Liver (tissue), 8 donors: ENCODE measurements at regions not wholly inside any gene's neighbourhood (a gene's known extent, or its start where the extent isn't known, plus 50 kb on each side); places are given as distances from the start of the nearest gene placed in this dataset.

ENCODE experiments used
- DNase-seq: peaks from one replicate; pipeline ENCODE4 v3.0.0-alpha.2; 2017; ENCODE audit warnings: low spot score
- H3K27ac ChIP-seq, 2 donors: one replicate each; pipeline ENCODE4 v1.7.0; 2013; ENCODE audit warnings: inconsistent platforms in 2 of 2, low read length in 2 of 2, control low read depth in 1 of 2, low read depth in 1 of 2, mild to moderate bottlenecking in 1 of 2
- H3K27me3 ChIP-seq, 4 donors: one replicate each; pipeline versions ENCODE4 v1.6.1 to v1.7.0; 2013; ENCODE audit warnings: low read length in 3 of 4, inconsistent platforms in 1 of 4, mild to moderate bottlenecking in 1 of 4, moderate library complexity in 1 of 4; ENCODE audit not compliant: control insufficient read depth in 4 of 4, insufficient read depth in 4 of 4
- H3K36me3 ChIP-seq, 4 donors: one replicate each; pipeline versions ENCODE4 v1.6.1 to v1.7.0; 2013; ENCODE audit warnings: low read length in 3 of 4, mild to moderate bottlenecking in 3 of 4, low read depth in 1 of 4, moderate library complexity in 1 of 4; ENCODE audit not compliant: control insufficient read depth in 4 of 4, insufficient read depth in 3 of 4
- H3K4me1 ChIP-seq, 4 donors: one replicate each; pipeline versions ENCODE4 v1.6.1 to v1.7.0; 2013; ENCODE audit warnings: low read length in 3 of 4, mild to moderate bottlenecking in 3 of 4, moderate library complexity in 1 of 4; ENCODE audit not compliant: control insufficient read depth in 4 of 4, insufficient read depth in 4 of 4
- H3K4me3 ChIP-seq, 3 donors: one replicate each; pipeline versions ENCODE4 v1.6.1 to v1.7.0; 2013; ENCODE audit warnings: low read length in 3 of 3, control low read depth in 1 of 3, low read depth in 1 of 3, mild to moderate bottlenecking in 1 of 3
- H3K9ac ChIP-seq, 2 donors: one replicate each; pipeline ENCODE4 v1.7.0; 2013; ENCODE audit warnings: low read length in 2 of 2, mild to moderate bottlenecking in 2 of 2, moderate library complexity in 2 of 2, control low read depth in 1 of 2, low read depth in 1 of 2
- H3K9me3 ChIP-seq, 4 donors: one replicate each; pipeline versions ENCODE4 v1.6.1 to v1.7.0; 2013; ENCODE audit warnings: low read length in 3 of 4; ENCODE audit not compliant: control insufficient read depth in 4 of 4
- EGR1 ChIP-seq, 2 donors: IDR thresholded peaks; 2 replicates each; pipeline ENCODE4 v1.6.1; 2016 to 2018; ENCODE audit warnings: antibody characterized with exemption in 2 of 2, low read depth in 2 of 2
- FOXA2 ChIP-seq: IDR thresholded peaks from 2 replicates; pipeline ENCODE4 v1.6.1; 2016; ENCODE audit warnings: antibody characterized with exemption
- GABPA ChIP-seq, 2 donors: IDR thresholded peaks in 1 of 2; conservative IDR thresholded peaks in 1 of 2; 2 replicates each; pipeline ENCODE4 v1.6.1; 2016; ENCODE audit warnings: antibody characterized with exemption in 2 of 2, mild to moderate bottlenecking in 1 of 2, moderate library complexity in 1 of 2
- HNF4G ChIP-seq: IDR thresholded peaks from 2 replicates; pipeline ENCODE4 v1.6.1; 2016; ENCODE audit warnings: antibody characterized with exemption
- JUND ChIP-seq, 2 donors: IDR thresholded peaks; 2 replicates each; pipeline ENCODE4 v1.6.1; 2016; ENCODE audit warnings: antibody characterized with exemption in 2 of 2
- NR2F2 ChIP-seq: IDR thresholded peaks from 2 replicates; pipeline ENCODE4 v1.6.1; 2016; ENCODE audit warnings: antibody characterized with exemption
- RAD21 ChIP-seq, 2 donors: IDR thresholded peaks; 2 replicates each; pipeline ENCODE4 v1.6.1; 2016; ENCODE audit warnings: antibody characterized with exemption in 2 of 2, mild to moderate bottlenecking in 2 of 2
- RXRA ChIP-seq, 2 donors: IDR thresholded peaks; 2 replicates each; pipeline ENCODE4 v1.6.1; 2017 to 2018; ENCODE audit warnings: antibody characterized with exemption in 2 of 2, mild to moderate bottlenecking in 1 of 2
- TAF1 ChIP-seq: conservative IDR thresholded peaks from 2 replicates; pipeline ENCODE4 v1.6.1; 2016; ENCODE audit warnings: antibody characterized with exemption, mild to moderate bottlenecking
- YY1 ChIP-seq: IDR thresholded peaks from 2 replicates; pipeline ENCODE4 v1.6.1; 2016; ENCODE audit warnings: antibody characterized with exemption, mild to moderate bottlenecking
- WGBS: extraction: QIAGEN DNeasy Blood & Tissue Kit; methylation state at CpG from one replicate; pipeline ENCODE4 v1.1.7; 2013; 5-methylcytosine and 5-hydroxymethylcytosine counted together
- TF ChIP-seq, protein P1 (sequence below): IDR thresholded peaks from 2 replicates; pipeline ENCODE4 v1.6.1; 2016; ENCODE audit warnings: antibody characterized with exemption
- TF ChIP-seq, protein P2 (sequence below): IDR thresholded peaks from 2 replicates; pipeline ENCODE4 v1.6.1; 2016; ENCODE audit warnings: antibody characterized with exemption, mild to moderate bottlenecking
- TF ChIP-seq, protein P3 (sequence below): IDR thresholded peaks from 2 replicates; pipeline ENCODE4 v1.6.1; 2016; ENCODE audit warnings: antibody characterized with exemption
- TF ChIP-seq, protein P4 (sequence below): IDR thresholded peaks from 2 replicates; pipeline ENCODE4 v1.6.1; 2016; ENCODE audit warnings: antibody characterized with exemption
- TF ChIP-seq, protein P5 (sequence below): fragments of 150-350 bp; IDR thresholded peaks from 2 replicates; pipeline ENCODE4 v1.5.1; 2017; ENCODE audit warnings: improper control_type of control experiment, low read depth, low read length; ENCODE audit not compliant: missing input control
- donor health status: healthy.
- donor health status: healthy.
- donor health status: healthy.
- donor health status: healthy.
- donor health status: healthy.

DNA sequence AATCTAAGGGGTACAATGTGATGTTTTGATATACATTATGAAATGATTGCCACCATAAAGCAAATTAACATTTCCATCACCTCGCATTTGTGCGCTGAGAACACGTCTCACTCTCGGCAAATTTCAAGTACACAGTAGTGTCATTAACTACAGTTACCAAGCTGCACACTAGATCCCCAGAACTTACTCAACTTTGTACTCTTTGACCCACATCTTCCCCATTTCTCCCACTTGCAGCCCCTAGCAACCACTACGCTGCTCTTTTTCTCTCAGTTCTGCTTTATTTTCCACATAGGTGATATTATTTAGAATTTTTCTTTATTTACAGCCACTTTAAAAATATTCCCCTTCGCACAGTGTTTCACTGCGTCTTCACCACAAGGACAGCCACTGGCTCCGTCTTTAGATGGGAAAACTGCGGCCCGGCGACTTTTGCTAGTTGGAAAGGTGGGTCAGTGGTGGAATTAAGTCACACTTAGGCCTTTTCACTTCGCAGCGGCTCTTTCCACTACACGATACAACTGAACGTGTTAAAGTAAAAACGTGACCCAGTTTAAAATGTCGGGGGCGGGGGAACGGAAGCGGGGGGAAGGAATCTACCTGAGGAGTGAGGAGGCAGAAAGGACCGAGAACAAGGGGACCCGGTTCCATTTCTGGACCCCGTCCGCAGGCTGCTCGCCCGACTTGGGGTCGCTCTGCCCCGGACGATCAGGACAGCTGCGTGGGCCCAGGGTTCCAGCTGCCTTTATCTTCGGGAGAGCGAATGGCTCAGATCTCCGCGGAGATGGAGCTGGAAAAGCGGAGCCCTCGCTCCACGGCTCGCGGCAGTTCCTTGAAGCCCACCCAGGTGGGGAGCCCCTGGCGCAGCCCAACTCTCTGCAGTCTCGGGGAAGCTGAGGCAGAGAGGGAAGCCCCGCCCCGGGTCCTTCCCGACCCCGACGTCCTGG lies 486.1 kb downstream of the UQCRFS1 start:
- Histone ChIP-seq H3K36me3 (no peaks in the 10 kb centered on the region), H3K4me1 (peaks cover 0 to 9% (median 3%) of the 10 kb centered on the region in 4 donors), H3K27ac (no peak overlapping the region), H3K9me3 (no peaks in the 10 kb centered on the region), H3K9ac (no peak overlapping the region), H3K4me3 (peak overlapping the region in 1 of 3 donors; percentile 10), H3K27me3 (peaks cover 0 to 9% (median 4%) of the 10 kb centered on the region in 4 donors)
- TF ChIP-seq, protein P1, sequence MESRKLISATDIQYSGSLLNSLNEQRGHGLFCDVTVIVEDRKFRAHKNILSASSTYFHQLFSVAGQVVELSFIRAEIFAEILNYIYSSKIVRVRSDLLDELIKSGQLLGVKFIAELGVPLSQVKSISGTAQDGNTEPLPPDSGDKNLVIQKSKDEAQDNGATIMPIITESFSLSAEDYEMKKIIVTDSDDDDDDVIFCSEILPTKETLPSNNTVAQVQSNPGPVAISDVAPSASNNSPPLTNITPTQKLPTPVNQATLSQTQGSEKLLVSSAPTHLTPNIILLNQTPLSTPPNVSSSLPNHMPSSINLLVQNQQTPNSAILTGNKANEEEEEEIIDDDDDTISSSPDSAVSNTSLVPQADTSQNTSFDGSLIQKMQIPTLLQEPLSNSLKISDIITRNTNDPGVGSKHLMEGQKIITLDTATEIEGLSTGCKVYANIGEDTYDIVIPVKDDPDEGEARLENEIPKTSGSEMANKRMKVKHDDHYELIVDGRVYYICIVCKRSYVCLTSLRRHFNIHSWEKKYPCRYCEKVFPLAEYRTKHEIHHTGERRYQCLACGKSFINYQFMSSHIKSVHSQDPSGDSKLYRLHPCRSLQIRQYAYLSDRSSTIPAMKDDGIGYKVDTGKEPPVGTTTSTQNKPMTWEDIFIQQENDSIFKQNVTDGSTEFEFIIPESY, result no peak
- TF ChIP-seq JUND (IDR thresholded peaks at IDR 0.05) (no peak), NR2F2 (no peak), TAF1 (no peak), RXRA (IDR thresholded peaks at IDR 0.05) (no peak), FOXA2 (no peak), RAD21 (IDR thresholded peaks at IDR 0.05) (no peak), EGR1 (IDR thresholded peaks at IDR 0.05; ENCODE audit: low read depth in 2 of 2) (no peak), HNF4G (no peak), YY1 (no peak), GABPA (IDR thresholded peaks at IDR 0.05 in 1 of 2, conservative IDR thresholded peaks at IDR 0.05 in 1 of 2) (no peak)
- TF ChIP-seq, protein P2, sequence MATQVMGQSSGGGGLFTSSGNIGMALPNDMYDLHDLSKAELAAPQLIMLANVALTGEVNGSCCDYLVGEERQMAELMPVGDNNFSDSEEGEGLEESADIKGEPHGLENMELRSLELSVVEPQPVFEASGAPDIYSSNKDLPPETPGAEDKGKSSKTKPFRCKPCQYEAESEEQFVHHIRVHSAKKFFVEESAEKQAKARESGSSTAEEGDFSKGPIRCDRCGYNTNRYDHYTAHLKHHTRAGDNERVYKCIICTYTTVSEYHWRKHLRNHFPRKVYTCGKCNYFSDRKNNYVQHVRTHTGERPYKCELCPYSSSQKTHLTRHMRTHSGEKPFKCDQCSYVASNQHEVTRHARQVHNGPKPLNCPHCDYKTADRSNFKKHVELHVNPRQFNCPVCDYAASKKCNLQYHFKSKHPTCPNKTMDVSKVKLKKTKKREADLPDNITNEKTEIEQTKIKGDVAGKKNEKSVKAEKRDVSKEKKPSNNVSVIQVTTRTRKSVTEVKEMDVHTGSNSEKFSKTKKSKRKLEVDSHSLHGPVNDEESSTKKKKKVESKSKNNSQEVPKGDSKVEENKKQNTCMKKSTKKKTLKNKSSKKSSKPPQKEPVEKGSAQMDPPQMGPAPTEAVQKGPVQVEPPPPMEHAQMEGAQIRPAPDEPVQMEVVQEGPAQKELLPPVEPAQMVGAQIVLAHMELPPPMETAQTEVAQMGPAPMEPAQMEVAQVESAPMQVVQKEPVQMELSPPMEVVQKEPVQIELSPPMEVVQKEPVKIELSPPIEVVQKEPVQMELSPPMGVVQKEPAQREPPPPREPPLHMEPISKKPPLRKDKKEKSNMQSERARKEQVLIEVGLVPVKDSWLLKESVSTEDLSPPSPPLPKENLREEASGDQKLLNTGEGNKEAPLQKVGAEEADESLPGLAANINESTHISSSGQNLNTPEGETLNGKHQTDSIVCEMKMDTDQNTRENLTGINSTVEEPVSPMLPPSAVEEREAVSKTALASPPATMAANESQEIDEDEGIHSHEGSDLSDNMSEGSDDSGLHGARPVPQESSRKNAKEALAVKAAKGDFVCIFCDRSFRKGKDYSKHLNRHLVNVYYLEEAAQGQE, result no peak
- TF ChIP-seq, protein P3, sequence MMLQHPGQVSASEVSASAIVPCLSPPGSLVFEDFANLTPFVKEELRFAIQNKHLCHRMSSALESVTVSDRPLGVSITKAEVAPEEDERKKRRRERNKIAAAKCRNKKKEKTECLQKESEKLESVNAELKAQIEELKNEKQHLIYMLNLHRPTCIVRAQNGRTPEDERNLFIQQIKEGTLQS, result no peak
- TF ChIP-seq, protein P4, sequence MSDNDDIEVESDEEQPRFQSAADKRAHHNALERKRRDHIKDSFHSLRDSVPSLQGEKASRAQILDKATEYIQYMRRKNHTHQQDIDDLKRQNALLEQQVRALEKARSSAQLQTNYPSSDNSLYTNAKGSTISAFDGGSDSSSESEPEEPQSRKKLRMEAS, result no peak
- TF ChIP-seq, protein P5, sequence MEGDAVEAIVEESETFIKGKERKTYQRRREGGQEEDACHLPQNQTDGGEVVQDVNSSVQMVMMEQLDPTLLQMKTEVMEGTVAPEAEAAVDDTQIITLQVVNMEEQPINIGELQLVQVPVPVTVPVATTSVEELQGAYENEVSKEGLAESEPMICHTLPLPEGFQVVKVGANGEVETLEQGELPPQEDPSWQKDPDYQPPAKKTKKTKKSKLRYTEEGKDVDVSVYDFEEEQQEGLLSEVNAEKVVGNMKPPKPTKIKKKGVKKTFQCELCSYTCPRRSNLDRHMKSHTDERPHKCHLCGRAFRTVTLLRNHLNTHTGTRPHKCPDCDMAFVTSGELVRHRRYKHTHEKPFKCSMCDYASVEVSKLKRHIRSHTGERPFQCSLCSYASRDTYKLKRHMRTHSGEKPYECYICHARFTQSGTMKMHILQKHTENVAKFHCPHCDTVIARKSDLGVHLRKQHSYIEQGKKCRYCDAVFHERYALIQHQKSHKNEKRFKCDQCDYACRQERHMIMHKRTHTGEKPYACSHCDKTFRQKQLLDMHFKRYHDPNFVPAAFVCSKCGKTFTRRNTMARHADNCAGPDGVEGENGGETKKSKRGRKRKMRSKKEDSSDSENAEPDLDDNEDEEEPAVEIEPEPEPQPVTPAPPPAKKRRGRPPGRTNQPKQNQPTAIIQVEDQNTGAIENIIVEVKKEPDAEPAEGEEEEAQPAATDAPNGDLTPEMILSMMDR, result no peak
- WGBS, result 37% methylated on average over 46 of the region's 46 CpGs
- no peak for DNase-seq
